Inflammatory macrophage (primary cell): ENCODE measurements at regions not wholly inside any gene's neighbourhood (a gene's known extent, or its start where the extent isn't known, plus 50 kb on each side); places are given as distances from the start of the nearest gene placed in this dataset.
A peak's percentile ranks its signal among the peaks of the same experiment; 100 is the strongest.

ENCODE experiments used
- DNase-seq, 2 donors: peaks; one replicate each; pipeline ENCODE4 v3.0.0-alpha.2; 2020 to 2022

DNA sequence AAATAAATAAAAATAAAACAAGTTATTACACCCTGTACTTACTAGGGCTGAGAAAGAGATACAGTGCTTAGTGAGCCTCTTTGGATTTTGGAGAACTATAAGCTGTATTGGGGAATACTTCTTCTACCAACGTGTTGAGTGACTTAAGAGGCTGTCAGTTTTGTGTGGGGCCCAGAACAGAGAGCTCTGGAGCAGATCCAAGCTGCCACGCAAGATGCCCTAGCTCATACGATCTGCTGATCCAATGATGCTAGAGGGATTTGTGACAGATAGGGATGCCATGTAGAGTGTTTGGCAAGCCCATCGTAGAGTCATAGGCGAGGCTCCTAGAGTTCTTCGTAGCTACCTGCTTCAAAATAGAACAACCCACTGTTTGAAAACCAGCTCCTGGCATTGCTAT, 60.3 kb upstream of the KLF3 start:
- DNase-seq = no peak

DNA sequence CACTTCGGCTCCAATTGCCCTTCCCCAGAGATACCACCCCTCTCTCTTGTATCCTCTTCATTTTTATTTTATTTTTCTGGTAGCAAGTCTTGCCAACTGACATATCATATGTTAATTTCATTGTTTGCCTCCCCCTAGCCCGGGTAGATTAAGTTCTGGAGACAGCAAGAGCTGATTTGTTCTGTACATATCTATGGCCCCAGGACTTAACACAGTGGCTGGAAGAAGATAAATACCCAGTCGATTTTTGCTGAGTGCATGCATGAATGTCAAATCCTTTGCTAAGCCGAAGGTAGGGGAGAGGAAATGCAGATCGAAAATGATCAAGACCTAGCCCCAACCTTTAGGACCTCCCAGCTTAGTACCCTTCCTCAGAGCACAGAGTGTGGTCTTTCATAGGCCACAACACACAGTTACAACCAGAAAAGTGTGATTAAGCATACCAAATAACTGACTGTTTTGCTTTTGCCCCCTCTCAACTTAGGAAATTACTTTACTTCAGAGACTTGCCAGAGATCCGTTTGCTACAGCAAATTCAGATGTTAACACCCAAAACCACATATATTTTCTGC, 58.7 kb upstream of the KLF3 start:
- no peak for DNase-seq

DNA sequence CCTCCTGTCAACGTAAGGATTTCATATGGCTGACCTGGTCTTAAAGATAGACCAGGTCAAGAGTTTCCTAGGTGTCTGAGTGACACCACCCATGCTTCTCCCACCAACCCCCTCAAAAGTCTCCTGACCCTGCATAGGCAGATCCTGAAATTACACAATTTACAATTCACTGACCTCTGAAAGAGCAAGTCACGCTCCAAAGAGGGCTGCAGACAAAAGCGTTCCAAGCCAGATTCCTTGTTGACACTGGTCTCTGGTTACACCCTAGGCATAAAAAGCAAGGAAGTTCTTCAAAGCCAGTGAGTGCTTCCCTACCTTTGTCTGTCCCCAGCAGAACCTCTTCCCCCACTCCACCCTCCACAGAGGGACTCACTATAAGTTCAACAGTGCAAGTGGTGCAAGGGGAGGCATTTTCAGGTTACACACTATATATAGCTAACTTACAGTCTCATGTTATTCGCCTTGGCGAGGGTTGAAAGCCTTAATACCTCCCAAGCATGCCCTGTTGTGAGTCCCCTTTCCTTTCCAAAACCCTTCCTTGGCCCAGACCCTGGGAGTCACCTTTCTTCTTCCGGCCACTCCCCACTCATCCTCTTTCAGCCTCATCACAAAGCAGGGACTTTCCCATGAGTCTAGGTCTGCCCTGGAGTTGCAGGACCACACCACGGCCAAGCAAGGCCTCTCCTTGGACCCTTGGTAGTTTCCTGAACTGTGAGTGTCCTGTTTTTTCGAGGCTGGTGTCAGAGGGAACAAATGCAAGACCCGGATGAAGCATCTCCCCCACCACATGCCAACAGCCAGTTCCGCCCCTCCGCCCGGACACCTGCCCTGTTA, 58.0 kb upstream of the KLF3 start:
- no peak for DNase-seq

GRCh38 chr4:38606587-38606905, 57.5 kb upstream of the KLF3 start:
- no peak for DNase-seq

DNA sequence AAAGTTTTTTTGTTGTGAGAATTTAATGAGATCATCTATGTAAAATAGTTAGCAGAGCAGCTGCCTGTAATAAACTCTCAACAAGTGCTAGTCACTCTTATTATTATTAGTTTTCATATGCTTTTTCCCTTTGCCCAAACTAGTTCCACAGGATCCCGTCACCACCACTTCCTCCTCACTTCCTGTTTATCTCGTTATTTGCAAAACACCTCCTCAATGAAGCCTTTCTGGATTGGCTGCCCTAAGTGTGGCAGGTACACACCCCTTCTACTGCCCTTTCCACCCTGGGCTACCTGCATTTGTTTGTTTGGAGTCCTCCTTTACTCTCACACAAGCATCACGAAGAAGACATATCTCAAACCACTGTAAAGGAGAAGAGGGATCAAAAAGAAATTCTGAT, 54.4 kb upstream of the KLF3 start:
- peak; percentile 35 to 37 for DNase-seq

- DNase-seq = no peak
Measured at GRCh38 chr4:38610521-38610920, 53.5 kb upstream of the KLF3 start.

DNA sequence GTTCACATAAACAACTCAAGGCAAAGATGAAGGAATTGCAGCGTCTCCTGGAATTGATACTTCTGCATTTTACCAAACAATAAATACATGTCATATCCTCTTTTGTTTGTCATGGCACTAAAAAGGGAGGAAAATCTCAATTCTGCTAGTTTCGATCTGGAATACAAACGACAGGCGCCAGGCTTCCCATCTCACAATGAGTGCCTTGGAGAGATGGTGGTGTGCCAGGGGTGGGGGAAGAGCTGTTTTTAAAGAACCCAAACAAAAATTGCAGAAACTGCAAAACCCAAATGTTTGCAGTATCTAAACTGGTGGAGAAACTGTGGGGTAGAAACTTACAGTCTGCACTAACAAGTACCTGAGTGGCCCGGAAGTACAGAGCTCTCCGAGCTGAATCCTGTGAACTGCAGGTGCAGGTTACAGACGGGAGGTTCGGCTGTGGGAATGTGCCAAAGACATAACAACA, 53.0 kb upstream of the KLF3 start:
- DNase-seq = peak; percentile 15 to 50

GRCh38 chr4:38611676-38612075, 52.3 kb upstream of the KLF3 start:
- peak in 1 of 2 donors; percentile 38 for DNase-seq

DNA sequence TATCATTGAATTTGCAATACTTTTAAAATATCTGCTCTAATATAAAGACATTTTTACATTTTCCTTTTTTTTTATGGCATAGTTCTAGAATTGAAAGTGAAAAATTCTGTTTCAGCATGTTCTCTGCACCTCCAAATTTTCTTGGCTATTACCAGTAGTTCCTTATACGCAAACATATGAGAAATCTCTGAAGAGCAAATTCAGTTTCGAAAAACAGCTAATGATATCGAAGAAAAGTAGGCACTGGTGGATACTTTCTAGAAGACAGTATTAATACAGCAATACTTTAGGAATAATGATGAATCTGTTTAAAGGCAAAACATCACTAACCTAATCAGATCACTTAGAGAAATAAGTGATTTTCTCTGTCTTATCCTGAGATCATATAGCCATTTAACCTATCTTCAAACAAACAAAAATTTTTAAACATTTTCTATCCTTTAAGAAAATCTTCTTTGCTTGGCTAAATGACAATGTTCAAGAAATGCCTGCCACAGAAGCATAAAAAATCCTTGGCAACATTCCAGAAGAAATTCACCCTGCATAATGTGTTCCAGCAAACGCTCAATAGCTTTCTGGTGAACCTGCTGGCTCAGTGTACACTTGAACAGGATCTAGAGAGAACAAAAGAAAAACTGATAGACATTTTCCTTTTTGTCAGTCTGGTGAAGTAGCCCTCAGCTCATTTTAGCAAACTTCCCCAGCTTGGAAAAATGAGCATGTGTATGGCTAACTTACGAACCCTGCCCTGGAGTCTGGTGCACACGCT, 51.2 kb upstream of the KLF3 start:
- DNase-seq = no peak
